ENCODE measurements at regions not wholly inside any gene's neighbourhood (a gene's known extent, or its start where the extent isn't known, plus 50 kb on each side); places are given as distances from the start of the nearest gene placed in this dataset.
"Not testable (repeated sequence)": the region's sequence is repeated elsewhere in the genome, so short reads cannot be mapped to it uniquely, and the experiment has no call there.

- TF ChIP-seq CTCF, POLR2A (IDR thresholded peaks at IDR 0.05): not testable (repeated sequence)
Observed at GRCh38 chr6:93829757-93830156, 410.4 kb upstream of the EPHA7 start.

Data from adrenal gland (tissue), 5 donors.